ENCODE measurements at regions not wholly inside any gene's neighbourhood (a gene's known extent, or its start where the extent isn't known, plus 50 kb on each side); places are given as distances from the start of the nearest gene placed in this dataset.

DNA sequence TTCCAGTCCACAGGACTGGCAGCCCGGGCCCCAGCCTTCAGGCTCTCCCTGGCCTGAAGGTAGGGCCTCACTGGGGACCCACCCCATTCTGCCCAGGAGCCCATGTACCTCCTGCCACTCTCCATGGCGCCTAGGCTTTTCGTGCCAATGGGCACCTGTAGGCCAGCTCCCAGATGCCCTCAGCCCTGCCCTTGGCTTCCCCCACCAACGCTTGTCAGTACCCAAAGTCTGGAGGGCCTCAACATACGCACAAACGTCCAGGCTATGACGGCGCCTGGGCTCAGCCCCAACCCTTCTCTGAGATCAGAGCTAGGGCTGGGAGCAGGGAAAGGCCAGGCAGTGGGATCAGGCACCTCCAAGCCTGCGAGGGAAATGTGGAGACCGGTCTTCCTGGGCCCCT, 816.9 kb upstream of the LUZP2 start:
- DNase-seq (ENCODE audit: low spot score) = no peak

DNA sequence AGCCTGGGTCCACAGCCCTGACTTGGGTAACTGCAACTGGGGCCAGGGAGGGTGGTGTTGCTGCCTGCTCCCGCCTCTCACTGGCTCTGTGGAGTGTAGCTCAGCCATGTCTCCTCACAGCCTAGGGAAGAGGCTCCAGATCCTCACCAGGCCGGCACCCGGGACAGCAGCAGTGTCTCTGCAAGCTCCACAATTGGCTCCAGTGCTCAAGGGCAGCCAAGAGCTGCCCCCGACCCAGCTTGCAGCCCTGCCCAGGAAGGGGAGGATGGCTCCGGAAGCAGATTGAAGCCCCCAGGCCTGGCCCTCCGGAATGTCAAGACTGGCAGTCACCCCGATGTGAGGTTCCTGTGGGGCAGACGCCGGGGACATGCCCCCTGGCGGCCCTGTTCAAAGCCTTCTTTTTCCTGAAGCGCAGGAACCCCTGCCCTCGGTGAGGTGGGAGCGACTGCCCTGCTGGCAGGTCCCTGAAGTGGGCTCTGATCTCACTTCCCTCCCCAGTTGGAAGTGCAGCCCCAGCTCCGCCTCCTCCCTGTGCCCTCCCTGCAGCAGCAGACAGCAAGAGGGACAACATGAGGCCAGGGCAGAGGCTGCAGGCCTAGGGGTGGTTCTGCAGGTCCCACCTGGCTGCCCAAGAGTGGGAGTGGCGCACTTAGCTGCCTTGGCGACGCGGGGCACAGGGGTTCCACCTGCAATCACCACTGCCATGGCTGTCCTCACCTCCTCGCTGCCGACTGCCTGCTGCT, 816.2 kb upstream of the LUZP2 start:
- no peak for DNase-seq (ENCODE audit: low spot score)

DNA sequence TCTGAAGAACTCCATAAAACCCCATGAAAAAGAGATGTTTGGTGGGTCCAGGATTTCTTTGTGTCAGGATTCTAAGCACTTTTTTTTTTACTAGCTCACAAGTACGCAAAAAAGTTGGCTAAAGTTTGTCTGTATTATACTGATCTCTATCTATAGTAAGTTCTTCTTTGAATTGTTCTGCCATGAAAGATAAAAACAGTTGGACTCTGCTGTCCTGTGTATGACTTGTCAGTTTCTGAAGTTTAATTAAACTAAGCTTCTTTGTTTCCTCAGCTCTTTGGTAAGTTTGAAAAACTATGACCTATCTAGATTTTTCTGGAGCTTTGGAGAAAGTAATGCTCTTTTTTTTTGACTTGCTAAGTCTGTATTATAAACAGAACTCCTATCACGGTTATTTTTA, 812.2 kb upstream of the LUZP2 start:
- DNase-seq (ENCODE audit: low spot score) = no peak

DNA sequence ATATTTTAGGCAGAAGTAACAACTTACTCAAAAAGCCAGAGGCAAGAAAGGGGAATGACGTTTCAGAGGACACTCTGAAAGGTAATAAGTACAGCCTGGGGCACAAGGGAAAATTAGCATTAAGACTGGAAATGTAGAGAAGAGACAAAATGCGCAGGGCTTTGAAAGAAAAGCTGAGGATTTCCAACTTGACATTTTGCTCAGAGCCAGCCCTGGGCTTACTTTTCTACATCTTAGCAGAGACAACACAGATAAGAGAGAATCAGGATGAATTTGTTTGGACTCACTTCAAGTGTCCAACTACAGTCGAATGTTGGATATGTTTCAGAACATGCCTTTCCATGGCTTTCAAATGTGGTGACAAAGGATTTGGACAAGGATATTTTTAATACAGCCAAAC, 808.9 kb upstream of the LUZP2 start:
- DNase-seq (ENCODE audit: low spot score) = no peak

DNA sequence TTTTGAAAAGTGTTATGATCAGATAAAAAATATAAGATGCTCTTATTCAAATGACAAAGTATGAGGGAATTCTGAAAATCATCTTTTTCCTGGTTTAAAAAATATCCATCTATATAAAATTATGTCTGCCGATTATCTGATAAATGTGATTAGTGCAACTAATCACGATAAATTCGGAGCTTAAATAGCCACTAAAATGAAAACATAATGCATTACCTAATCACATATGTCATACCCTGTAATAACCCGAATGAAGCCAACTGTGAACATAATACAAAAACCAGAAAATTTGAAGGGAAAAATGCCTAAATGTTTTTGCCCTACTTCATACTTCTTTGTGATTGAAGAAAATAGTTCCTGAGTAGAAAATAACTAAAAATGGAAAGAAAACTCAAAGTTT, 808.4 kb upstream of the LUZP2 start:
- DNase-seq (ENCODE audit: low spot score) = no peak

DNA sequence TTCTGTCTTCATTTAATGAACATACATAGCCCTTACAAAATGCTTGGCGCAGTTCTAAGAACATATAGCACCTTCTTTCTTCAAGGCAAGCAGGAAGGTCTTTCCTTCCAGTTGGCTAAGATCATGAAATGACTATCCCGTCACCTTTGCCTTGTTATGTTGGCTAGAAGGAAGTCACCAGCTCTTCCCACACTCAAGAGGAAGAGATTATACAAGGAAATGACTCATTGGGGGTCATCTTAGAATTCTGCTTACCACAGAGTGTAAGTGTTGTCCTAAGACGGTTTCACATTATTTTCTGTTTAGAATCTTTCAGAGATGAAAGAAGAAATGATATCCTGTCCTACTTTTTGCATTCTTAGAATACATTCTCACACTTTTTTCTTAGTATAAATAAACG, 808.0 kb upstream of the LUZP2 start:
- no peak for DNase-seq (ENCODE audit: low spot score)

DNA sequence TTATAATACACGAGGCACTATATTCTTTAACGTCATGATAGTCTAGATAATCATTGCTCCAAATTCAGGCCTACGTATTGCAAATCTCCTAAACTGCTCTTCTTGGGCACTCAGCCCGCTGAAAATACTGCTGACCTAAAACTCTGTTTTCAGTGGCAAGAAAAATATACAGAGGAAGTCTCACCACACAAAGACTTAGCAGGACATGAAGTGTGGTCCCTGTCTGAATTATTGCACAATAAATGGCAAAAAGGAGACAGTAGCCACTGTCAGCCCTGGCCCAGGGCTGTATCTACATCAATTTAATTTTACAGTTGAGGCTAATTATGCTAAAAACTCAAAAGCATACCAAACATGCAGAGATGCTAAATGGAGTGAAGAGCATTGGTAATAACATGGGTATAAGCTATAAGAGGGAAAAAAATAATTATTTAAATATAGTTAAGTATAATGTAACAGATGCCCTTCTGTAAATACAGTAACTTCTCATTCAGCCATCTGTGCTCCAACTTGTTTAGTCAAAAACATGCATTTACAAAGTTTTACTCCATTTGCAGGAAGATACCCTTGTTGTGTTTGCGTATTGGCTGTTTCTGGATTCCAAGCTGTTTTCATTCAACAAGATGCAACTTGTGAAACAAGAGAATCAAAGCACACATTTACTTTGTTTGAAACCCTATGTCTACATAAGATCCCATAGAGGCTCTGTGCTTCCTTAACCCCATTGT, 800.0 kb upstream of the LUZP2 start:
- DNase-seq (ENCODE audit: low spot score) = no peak

DNA sequence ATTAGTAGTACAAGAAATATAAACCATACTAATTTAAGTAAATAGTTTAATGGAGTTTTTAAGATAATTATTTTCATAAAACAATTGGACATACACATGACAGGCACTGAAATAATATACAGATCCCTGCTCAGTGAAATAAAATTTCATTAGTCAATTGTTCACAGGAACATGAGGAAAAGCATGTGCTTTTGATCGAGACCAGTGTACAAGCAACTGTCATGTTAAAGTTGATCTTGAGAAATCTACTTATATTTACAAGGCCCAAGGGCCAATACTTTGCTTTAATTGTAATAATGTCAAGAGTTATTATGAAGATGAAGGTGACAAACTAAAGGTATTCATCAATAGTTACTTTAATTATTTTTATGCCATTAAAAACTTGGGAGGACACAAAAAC, 792.7 kb upstream of the LUZP2 start:
- DNase-seq (ENCODE audit: low spot score) = no peak

DNA sequence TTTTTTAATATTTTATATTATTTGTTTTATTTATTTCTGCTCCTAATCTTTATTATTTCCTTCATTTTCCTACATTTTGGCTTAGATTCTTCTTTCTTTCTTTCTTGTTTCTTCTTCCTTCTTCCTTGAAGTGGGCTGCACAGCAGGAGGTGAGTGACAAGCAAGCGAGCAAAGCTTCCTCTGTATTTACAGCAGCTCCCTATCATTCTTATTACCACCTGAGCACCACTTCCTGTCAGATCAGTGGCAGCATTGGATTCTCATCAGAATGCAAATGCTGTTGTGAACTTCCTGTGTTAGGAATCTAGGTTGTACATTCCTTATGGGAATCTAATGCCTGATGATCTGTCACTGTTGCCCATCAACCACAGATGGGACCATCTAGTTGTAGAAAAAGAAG, 784.9 kb upstream of the LUZP2 start:
- DNase-seq (ENCODE audit: low spot score) = no peak

DNA sequence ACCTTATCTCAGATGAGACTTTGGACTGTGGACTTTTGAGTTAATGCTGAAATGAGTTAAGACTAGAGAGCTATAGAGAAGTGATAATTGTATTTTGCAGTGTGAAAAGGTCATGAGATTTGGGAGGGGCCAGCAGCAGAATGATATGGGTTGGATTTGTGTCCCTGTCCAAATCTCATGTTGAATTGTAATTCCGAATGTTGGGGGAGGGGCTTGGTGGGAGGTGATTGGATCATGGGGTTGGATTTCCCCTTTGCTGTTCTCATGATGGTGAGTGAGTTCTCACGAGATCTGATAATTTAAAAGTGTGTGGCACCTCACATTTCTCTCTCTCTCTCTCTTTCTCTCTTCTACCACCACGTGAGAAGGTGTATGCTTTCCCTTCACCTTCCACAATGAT, 777.8 kb upstream of the LUZP2 start:
- no peak for DNase-seq (ENCODE audit: low spot score)

DNA sequence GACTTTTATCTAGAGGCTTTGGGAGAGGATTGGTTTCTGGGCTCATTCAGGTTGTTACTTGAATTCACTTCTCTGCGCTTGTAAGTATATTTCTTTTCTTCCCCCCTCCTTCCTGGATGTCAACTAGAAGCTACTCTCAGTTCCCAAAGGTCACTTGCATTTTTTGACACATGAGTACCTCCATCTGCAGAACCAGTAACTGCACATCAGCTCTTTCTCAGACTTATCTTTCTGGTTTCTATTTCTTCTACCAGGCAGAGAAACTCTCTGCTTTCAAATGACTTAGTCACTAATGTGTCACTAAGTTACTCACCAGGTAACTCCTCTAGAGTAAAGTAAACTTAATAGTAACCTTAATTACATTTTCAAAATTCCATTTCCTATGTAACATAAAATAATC, 773.0 kb upstream of the LUZP2 start:
- no peak for DNase-seq (ENCODE audit: low spot score)

DNA sequence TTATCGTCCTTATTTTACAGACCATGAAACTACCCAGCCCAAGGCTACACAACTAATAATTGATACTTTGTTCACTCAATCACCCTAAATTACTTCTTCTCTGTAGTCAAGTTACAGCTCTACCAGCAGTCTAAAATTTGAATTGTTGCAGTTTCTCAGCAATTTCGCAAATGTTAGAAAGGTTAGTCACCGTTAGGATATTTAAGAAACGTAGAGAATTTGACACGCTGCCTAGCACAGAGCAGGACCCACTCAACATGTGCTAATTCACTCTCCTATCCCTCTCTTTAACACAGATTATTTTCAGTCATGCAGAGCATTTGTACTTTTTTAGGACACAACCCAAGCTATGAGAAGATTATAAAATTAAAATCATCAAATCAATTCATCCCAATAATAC, 771.1 kb upstream of the LUZP2 start:
- no peak for DNase-seq (ENCODE audit: low spot score)

DNA sequence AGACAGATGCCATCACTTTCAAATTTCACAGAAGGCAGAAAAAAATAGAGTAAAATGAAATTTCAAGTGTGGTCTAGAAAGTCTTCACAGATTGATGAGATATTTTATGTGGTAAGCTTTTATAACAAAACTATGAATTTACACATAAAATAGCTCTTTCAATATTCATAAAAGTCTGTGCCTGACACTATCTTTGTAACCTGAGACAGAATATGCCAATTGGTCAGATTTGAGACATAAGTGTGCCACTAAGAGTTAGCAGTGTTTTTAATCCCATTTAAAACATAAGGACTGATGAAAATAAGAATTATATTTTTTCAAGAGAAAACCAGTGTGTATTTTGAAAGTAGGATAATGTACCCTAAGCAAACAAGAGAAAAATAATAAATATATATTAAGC, 769.5 kb upstream of the LUZP2 start:
- DNase-seq (ENCODE audit: low spot score) = no peak

DNA sequence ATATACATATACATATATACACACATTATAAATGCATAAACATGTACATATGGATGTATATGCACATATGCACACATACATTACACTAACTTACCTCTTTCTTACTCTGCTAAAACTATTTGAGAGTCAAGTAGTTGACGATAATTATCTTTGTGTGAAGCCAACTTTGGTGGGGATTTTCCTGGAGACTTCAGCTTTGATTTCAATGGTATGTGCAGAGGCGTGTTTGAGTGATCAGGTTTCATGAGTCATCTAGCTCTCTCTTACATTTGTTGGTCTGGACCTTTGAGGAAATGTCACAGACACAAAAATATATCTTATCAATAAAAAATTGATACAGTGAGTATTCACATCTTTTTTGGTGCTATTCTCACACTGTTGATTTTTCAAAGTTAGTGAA, 769.1 kb upstream of the LUZP2 start:
- DNase-seq (ENCODE audit: low spot score) = no peak

DNA sequence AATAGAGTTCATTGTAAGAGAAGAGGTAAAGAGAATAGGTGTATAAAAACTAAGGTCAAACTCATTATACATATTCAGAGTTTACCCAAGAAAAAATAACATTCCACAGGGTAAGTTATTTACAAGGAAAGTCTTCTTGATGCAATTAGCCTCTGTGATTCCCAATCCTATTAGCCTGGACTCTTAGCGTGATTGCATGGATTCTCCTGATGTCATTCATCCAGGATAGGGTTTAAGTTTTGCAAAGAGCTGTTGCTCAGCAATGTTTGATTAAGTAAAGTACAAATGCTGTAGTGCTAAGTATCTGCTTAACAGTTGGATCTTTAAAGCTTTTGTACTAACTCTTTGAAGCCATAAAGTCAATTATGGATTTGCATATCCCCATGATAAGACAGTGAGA, 767.8 kb upstream of the LUZP2 start:
- DNase-seq (ENCODE audit: low spot score) = no peak

DNA sequence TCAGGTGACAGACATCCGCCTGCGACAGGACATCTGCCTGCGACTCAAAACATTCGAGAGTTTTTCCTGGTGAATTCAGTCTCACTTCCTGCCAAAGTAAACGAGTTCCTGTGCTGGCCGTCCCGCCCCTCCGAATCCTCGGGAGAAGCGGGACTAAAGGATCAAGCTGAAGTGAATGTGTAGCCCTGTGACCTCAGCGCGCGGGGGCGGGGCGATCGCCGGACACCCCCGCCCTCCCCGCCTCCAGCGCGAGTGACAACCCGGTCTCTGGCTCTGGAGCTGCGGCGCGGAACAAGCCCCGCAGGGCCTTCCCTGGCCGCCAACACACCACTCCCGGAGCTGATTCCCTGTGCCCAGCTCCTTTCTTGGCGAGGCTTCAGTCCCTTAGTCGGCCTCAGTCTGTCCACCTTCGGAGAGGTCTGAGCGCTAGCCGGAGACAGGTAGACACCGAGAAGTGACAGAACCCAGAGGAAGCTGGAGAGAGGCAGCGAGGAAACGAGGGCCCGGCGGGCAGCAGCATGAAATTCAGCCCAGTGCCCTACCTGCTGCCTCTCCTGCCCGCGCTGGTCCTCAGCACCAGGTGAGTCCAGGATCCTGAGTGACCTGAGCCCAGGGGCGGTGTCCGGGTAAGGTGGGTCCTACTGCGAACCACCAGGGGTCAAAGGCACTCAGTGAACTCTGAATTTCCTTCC, 766.4 kb upstream of the LUZP2 start:
- no peak for DNase-seq (ENCODE audit: low spot score)

DNA sequence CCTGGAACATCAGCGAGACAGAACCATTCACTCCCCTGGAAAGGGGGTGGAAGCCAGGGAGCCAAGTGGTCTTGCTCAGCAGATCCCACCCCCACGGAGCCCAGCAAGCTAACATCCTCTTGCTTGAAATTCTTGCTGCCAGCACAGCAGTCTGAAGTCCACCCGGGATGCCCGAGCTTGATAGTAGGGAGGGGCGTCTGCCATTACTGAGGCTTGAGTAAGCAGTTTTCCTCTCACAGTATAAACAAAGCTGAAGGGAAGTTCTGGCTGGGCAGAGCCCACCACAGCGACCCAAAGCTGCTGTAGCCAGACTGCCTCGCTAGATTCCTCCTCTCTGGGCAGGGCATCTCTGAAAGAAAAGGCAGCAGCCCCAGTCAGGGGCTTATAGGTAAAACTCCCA, 764.8 kb upstream of the LUZP2 start:
- DNase-seq (ENCODE audit: low spot score) = no peak

DNA sequence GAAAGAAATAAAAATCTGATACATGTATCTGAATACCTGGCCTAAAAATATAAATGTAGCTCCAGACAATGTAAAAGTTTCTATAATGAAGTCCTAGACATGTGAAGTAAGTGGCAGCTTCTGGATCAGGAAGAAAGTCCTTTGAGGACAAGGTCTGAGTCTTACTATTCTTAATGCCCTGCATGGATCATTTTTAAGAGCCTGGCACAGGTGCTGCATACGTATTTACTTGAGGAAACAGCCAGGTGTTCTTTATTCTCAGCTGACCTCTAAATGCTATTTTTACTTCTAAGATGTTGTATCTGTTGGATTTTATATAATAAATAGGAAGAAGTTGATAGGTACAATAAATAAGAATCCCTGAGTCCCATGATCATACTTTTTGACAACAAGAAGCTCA, 750.0 kb upstream of the LUZP2 start:
- DNase-seq (ENCODE audit: low spot score) = no peak

DNA sequence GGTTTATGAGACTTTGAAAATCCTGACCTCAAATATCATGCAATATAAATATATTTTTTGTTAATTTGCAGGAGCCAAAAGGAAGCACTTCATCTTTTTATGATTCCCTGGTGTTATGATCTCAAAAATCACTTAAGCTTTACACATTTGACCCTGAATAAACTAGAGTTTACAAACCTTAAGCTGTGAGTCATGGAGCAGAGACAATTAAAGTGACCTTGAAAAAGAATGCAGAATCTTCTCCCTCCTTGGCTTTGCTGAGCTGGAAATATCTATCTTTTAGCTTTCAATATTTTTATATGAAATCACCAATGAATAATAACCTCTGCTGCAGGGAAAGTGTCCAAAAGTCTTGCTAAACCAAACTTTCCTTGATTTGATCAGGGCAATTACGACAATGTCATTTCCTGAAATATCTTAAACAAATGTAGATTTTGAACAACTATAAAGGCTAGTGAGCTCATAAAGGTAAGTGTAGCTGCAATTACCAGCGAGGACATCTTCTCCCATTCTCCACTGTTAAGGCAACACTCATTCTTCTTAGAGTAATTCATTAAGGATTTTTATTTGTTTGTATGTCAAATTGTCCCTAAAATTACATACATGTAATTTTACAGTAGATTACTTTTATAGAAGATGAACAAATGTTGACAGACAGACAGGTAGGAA, 747.0 kb upstream of the LUZP2 start:
- no peak for DNase-seq (ENCODE audit: low spot score)

DNA sequence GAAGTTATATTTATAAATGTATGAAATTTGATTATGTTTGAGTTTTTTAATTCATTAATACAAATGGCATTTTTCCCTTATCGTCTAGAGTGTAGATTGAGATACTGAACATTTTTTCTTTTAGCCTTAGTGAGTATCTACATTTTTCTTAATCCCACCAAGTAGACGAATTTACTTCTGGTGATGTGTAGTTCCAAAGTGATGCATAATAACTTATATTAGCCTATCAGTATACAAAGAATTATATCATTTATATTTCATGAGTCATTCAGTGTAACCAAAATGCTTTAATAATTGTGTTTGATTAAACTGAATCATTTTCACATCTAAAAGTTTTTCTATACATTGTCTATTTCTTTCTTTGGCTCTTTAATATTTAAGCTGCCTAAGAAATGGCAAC, 745.6 kb upstream of the LUZP2 start:
- no peak for DNase-seq (ENCODE audit: low spot score)

DNA sequence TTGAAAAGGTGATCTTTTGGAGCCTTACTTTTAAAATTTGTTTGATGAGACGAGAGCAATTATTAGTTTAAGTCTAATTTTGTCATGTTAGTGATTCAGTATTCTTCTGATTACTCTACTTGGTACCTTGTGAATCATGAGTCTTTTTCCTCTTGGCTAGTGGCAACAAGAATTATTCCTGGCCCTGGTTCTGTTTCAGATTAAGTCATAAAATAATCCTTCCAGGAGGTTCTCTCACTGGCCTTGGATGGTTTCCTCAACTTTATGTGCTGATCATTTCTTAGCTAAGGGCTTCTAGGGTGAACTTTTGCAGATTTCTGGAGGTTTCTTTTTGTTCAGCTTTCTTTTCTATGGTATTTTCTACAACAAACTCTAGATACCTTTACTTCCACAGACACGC, 741.8 kb upstream of the LUZP2 start:
- DNase-seq (ENCODE audit: low spot score) = no peak

DNA sequence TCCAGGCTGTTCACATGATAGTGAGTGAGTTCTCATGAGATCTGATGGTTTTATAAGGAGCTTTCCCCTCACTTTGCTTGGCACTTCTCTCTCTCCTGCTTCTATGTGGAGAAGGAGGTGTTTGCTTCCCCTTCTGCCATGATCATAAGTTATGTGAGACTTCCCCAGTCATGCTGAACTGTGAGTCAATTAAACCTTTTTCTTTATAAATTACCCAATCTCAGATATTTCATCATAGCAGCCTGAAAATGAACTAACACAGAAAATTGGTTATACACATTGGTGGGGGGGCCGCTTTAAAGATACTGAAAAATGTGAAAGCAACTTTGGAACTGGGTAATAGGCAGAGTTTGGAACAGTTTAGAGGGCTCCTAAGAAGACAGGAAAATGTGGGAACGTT, 741.1 kb upstream of the LUZP2 start:
- DNase-seq (ENCODE audit: low spot score) = no peak

DNA sequence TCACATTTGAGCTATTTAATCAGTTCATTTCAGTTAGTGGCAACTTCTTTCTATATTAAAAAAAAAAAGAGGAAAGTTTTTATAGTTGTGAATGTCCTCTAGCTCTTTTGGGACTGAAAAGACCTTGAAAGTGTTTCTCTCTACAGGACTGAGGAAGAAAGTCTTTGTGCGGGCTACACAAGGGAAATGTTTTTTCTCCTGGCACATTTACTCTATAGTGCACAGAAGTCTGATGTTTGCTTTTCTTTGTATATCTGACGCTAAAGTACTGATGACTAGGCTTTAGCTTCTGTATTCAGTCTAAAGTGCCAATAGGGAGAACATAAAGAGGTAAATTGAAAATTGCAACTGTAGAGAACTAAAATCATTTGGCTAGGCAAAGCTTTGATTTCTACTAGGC, 737.4 kb upstream of the LUZP2 start:
- no peak for DNase-seq (ENCODE audit: low spot score)
